GM10266 (cell line): ENCODE measurements at regions not wholly inside any gene's neighbourhood (a gene's known extent, or its start where the extent isn't known, plus 50 kb on each side); places are given as distances from the start of the nearest gene placed in this dataset.

Source experiments
- DNase-seq: peaks from one replicate; pipeline ENCODE4 v3.0.0; 2012; ENCODE audit errors: extremely low spot score
- CTCF ChIP-seq: IDR thresholded peaks from 2 replicates; pipeline ENCODE4 v1.5.1; 2012; ENCODE audit warnings: mild to moderate bottlenecking, low read depth; ENCODE audit not compliant: control insufficient read depth, insufficient read depth; ENCODE audit errors: missing control alignments

DNA sequence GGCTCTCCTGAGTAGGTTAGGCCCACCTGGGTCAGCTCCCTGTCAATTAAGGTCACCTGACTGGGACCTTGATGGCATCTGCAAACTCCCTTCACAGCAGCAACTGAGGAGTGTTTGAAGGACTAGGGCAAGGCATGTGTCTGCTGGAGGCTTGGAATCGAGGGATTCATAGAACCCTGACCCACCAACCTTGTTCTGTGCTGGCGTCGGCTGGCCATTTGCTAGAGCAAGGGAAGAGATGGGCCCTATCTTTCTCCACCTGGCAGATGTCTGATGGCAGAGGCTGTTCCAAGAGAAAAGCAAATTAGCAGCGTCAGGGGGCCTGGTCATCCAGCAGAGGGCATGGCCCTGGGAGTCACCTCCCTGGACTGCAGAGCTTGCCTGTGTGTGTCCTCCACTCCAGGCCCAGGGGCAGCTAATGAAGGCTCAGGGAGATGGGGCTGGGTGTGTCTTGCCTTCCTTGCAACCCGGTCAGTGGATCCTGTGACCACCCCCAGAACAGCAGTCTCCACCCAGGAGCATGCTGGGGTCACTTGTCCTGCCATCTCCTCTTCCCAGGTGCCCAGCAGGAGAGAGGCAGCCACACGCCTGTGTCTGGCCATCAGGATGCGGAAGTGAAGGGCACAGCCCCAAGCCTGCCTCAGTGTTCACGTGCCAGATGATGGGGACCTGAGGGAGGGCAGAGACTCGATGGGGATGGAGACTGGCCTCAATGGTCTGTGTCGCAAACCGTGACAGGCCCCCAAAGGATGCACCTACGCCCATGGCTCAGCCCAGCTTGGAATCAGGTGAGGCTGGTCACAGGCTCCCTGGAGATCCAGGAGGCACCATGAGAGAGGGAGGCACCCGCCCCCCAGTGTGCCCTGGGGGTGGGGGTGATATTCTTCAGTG lies 53.9 kb downstream of the BARX1 start:
- no peak for TF ChIP-seq CTCF
- no peak for DNase-seq

GRCh38 chr9:93900436-93900819 lies 54.7 kb downstream of the BARX1 start:
- no peak for TF ChIP-seq CTCF
- no peak for DNase-seq

DNA sequence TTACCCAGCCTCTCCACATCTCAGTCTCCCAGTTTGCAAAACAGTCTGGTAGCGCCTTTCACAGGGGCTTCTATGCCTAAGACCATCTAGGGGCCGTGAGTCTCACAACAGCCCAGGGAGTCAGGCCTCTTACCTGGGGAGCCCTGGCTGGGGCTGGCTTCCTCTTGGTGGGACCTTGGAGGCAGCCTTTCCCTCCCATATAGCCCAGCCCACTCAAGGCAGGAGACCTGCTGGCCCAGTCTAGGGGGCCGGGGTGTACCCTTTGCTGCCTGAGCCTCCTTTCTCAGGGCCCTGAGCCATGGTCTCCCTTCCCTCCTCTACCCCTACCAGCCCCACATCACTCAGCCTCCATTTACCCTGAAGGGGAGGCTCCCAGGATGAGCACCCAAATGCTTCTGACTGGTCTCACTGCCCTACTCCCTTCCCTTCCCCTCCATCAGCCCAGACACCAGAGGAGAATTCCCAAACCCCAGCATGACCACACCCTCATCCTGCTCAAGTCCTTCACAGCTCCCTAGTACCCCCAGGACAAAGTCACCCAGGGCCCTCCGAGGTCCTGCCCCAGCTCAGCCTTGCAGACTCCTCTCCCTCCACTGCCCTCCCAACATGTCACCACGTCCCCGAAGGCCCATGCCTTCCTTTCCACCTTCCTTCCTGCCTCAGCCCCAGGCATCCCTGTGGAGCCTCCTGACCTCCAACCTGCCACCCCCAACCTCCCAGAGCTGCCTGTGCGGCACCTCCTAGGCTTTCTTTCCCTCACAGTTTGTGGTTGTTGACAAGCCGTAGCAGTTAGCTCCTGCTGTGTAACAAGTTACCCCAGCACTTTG lies 55.3 kb downstream of the BARX1 start:
- DNase-seq, result no peak
- no peak for TF ChIP-seq CTCF

DNA sequence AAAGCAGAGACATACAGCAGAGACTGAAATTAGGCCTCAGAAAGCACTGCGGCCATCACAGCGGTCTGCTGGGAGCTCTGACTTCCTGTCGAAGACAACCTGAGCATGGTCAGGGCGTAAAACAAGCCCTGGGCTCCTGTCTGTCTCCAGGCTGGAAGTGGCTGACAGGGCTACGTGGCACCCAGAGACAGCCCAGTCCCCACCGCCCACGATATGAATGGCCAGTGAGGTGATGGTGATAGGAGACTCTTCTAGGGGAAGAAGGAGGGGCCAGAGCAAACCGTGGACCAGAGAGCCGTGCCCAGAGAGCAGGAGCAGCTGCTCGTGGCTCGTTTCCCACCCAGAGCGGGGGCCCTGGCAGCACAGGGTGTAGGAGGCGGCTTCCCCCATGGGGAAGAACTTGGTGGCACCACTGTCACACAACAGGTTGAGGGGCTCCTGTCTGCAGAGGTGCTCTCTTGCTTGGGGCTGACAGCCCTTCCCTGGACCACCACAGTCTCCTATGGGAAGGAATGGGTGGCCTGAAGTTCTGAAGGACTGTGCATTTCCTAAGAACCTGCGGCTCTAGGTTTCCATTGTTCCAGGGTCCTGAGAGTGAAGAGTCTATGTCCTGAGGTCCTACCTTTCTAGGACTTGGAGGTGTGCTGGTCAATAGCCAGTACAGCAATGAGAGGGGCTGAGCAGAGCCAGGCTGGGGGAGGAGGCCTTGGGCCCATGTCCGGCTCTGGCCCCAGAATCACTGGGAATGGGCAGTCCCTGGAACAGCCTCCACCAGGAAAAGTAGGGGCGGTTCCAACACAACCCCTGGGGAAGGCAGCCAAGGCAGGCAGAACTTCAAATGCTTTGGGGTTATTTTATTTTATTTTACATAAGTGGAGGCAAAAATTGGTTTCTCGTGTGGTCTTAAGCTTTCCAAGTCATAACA lies 56.4 kb downstream of the BARX1 start:
- no peak for TF ChIP-seq CTCF
- DNase-seq, result no peak

GRCh38 chr9:93898026-93898425 lies 57.1 kb downstream of the BARX1 start:
- TF ChIP-seq CTCF, result no peak
- DNase-seq, result no peak

- DNase-seq, result no peak
- TF ChIP-seq CTCF, result no peak
These were observed 57.8 kb downstream of the BARX1 start for GRCh38 chr9:93897075-93897970.
